HG02588 (cell line): ENCODE measurements at regions not wholly inside any gene's neighbourhood (a gene's known extent, or its start where the extent isn't known, plus 50 kb on each side); places are given as distances from the start of the nearest gene placed in this dataset.

Experiments used
- ATAC-seq: cut with Tn5 transposase; IDR thresholded peaks from one replicate; pipeline ENCODE4 v1.9.1; 2021; ENCODE audit warnings: mild to moderate bottlenecking, moderate library complexity; ENCODE audit not compliant: unreplicated experiment

DNA sequence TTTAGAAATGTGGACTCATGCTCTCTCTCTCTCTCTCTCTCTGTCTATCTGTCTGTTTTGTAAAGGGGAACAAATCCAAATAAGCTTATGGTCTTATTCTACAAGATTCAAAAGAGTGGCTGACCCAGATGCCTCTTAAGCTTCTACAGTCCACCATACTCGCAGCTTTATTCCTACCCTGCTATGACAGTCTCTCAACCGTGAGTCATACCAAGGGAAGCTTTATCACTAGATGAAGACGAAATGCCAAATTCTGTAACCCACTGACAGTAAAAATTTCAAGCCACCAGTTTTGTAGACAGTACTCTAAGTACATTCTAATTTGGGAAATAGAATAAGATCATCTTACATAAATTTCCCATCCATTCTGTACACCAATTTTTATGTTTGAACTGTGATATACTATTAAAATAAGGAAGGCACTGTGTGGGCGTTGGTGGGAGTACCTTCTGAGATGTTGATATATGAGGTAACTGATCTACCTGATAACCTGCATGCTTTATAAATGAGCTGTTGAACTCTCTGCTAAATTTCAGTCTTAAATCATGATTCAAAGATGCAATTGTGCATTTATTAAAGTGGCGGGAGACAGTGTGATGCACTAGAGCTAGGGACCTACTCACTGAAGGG lies 153.2 kb downstream of the KLF6 start:
- no peak for ATAC-seq

DNA sequence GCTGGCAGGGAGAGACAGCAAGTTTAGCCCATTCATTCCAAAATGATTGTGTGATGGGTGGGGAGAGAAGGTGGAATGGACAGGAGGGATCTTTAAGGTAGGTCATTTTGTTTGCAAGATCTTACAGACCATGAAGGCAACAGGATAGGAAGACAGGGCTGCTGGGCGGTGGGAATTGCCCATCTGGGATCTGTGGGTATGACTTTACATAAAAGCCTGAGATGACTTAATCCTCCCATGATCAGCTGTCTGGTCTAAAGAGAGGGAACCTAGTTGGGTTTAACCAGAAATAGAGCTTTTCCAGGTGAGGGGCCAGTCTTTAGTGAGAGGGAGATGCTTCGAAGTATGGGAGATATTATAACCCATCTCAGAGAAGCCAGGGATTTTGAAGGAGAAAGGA lies 153.7 kb downstream of the KLF6 start:
- ATAC-seq: no peak

DNA sequence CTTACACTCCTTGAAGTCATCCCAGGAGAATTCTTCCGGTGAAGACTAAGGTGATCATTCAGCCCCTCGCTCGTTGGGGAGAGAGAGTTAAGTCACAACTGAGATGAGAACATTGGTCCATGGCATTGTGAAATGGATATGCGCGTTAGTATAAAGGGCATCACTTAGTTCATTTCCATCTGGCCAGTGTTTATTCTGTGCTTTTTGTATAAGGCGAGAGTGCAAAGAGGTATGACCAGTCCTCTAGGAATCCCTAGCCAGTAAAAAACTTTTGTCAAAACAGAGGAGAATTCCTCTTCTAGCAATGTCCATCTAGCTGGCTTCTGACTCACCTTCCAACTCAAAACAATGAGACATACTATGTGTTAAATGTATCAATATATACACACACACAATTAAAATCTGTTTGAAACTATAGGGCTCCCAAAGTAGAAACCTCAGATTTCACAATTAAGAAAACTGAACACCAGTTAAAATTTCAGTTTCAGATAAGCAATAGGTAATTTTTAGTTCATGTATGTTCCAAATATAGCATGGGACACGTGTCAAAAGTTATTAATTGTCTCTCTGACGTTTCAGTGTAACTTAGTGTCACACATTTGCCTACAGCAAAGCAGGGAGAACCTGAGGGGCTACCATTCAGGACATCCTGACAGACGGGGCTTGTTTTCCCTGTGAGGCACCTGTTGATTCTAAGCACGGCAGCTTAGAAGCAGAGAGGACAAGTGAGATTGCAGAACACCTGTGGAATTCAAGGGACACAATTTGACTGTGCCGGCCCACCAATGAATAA lies 158.9 kb downstream of the KLF6 start:
- peak; percentile 58 for ATAC-seq

DNA sequence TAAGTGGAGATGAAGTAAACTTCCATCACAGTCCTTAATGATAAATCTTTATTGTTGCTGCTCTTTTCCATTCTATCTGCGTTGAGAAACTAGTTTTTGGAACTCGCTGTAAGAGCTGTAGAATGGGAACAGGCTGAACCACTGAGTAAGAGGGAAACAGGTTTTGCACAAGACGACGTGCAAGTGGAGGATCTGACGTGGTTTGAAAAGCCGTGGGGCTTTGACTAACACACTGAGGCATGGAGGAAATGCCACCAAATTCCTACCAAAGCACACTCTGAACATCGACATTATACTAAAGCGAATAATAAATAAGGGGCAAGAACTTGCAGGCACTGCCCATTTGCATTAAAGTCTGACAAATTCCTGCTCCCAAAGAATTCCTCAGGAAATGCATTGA lies 160.6 kb downstream of the KLF6 start:
- ATAC-seq: no peak

DNA sequence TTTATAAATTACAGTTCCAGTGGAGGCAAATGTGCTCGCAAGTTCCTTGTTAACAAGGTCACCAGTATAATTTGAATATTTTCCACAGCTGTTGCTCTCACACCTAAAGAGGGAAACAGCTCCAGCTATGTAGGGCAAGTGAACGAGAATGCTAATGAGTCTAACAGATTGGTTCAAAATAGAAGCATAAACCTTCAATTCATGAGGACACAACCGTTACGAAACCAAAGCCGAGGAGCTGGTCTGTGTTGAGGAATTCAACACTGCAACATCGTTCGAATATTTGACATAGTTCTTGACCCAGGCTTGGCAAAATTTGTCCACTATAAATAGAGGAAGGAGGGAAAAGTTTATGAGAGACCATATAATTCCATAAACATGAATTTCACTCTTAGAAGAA lies 161.3 kb downstream of the KLF6 start:
- ATAC-seq: peak; percentile 61

DNA sequence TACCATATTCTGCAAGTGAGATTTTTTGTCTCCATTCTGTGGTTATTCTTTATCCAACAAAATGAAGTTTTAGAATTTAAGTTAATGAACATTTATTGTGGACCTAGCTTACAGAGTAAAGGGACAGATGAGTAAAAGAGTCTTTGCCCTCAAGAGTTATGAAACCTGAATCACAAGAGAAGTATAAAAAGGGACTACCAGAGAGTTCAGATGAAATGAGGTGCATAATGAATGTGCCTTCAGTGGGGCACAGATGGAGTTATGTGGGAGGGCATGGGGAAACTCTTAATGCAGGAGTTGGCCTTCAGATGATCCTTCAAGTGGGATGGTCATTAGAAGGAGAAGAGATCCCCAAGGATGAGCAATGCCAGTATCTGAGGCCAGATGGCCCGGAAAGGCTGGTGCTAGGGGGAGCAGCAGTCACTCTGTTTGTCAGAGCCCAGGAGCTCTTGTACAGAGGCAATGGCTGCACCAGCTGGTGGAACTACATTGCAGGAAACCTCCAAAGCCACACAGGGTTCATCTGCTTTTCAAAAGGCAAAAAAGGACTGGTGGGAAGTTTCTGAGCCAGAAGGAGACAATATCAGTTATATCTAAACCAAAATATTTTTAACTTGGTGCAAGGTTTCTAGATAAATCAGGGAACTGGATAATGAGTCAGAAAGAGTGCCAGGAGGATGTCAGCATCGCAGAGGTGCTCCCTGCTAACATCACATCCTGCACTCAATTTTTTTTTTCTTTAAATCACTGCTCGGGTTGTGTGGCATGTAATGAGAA lies 162.0 kb downstream of the KLF6 start:
- ATAC-seq: peak; percentile 43

DNA sequence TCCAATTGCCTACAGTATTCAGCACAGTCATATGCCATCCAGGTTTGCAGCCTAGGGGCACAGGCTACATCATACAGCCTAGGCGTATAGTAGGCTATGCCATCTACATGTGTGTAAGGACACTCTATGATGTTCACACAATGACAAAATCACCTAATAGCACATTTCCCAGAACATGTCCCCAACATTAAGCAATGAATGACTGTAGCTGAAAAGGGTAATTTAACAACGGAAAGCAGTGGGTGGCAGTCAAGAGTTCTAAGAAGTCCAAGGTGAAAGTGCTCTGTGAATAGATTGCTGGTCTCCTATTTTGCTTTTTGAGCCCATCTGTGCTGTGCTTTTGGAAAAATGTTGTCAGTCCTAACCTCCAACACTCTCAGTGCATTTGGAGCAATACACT lies 162.6 kb downstream of the KLF6 start:
- ATAC-seq: no peak

DNA sequence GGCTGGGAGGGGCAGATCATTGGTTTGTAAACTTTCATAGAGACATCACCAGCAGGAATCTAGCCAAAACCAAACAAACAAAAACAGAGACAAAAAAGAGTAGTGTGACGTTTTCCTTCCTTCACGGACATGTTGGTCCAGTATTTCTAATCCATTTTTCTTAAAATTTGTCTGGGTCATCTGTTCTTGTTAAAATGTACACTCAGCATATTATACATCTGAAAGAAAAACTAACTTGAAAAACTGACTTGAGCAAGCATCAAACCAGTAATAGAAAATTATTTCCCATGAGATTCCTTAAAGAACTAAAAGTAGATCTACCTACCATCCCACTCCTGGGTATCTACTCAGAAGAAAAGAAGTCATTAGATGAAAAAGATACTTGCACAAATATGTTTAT lies 164.2 kb downstream of the KLF6 start:
- no peak for ATAC-seq

DNA sequence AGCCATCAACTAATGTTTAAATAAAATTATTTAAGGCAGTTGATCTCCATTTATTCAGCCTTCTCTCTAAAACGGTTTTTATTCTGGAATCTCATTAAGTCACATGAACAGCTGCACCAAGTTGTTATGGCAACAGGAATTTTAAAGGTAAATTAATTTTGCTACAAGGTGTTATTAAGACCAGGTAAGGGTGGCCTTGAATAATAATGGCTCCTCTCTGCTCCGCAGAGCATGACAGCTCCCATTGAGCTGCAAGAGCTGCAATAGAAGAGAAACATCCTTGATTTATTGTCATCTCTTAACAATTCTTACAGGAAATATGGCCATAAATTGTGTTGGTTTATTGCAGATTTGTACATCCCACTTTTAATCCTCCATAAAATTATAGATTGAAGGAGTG lies 165.8 kb downstream of the KLF6 start:
- no peak for ATAC-seq

DNA sequence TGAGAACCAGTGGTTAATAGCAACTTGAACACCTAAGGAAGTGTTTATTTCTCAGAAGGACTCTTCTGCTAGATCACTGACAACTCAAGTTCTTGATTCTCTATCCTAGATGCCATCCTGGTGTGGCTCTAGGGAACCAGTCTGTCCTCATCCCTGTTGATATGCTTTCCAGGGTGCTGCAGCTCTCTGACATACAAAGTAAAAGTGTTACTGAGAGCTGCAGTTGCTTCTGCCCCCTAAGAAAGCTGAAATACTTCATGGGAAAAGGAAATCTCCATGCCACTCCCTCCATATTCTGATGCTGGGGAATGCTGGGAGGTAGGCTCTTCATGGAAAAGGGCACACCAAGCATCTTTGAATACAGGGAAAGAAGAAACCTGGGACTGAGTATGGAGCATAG lies 168.1 kb downstream of the KLF6 start:
- ATAC-seq: no peak

DNA sequence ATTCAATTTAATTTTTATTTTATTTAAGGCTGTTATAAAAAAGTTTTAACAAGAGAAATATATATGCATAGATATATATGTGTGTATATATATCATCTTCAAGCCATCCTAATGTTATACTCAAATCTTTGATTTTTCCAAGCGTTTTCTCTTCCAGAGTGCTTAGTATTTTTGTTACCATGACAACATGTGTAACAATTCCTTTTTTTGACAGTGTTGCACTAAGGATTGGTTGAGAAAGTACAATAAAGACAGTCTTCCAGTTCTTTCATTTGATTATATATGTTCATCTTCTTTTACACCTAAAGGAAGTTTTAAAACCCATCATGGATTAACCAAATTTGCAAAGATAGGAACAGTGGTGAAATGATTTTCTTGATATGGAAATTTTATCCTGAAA lies 171.7 kb downstream of the KLF6 start:
- no peak for ATAC-seq

DNA sequence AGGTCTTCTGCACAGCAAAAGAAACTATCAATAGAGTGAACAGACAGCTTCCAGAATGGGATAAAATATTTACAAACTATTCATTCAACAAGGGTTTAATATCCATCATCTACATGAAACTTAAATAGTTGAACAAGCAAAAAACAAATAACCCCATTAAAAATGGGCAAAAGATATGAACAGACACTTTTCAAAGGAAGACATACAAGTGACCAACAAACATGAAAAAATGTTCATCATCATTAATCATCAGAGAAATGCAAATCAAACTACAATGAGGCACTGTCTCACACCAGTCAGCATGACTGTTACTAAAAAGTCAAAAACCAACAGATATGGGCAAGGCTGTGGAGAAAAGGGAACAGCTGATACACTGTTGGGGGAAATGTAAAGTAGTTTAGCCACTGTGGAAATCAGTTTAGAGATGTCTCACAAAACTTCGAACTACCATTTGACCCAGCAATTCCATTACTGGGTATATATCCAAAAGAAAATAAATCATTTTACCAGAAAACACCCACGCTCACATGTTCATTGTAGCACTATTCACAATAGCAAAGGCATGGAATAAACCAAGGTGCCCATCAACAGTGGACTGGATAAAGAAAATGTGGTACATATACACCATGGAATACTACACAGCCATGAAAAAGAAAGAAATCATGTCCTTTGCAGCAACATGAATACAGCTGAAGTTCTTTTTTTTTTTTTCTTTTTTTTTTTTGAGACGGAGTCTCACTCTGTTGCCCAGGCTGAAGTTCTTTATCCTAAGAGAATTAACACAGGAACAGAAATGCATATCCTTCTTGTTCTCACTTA lies 172.6 kb downstream of the KLF6 start:
- ATAC-seq: no peak

DNA sequence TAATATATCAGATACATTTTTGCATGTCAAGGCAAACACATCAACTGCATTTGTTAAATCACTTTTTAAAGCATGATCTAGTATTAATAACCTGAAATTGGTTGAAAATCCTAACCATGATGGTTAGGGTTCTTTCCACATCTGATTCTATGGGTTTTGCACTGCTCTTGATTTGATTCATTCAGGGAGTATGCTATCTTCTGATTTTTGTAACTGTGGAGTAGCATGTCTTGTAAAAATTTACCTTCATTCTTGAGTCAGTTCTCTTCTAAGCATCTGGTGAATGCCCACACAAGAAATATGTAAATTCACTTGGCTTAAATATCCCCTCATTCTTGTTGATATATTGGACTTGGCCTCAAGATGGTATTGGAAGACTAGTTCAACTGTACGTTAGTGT lies 178.7 kb downstream of the KLF6 start:
- no peak for ATAC-seq

DNA sequence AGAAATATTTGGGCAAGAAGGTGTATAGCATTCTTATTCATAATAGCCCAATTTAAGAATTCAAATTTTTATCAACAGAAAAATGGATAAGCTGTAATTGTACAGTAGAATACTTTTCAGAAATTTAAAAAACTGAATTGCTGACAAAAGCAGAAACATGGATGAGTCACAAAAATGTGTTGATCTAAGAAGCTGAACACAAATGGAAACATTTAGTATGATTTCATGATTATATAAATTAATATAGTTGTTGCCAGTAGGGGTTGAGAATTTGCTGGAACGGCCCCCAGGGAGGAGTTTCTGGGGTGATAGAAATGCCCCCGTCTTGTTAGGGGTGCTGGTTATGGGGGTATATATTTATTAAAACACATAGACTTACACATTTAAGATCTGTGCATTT lies 179.1 kb downstream of the KLF6 start:
- no peak for ATAC-seq

DNA sequence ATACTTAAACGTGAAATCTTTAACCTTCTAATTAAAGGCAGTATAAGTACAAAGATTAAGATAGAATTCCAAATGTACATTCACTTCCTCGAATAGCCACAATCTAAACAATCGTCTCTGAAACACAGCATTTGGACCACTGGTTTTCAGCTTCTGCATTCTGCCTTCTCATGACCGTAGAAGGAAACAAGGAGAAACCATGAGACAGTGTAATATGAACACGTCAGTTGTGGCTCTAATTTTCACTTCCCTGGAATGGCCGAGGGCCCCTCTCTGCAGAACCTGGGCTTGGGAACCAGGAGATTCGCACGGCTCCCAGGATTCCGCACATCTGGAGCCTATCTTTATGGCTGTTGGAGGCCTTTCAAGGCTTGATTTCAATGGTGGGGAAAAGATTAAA lies 189.3 kb downstream of the KLF6 start:
- ATAC-seq: no peak

DNA sequence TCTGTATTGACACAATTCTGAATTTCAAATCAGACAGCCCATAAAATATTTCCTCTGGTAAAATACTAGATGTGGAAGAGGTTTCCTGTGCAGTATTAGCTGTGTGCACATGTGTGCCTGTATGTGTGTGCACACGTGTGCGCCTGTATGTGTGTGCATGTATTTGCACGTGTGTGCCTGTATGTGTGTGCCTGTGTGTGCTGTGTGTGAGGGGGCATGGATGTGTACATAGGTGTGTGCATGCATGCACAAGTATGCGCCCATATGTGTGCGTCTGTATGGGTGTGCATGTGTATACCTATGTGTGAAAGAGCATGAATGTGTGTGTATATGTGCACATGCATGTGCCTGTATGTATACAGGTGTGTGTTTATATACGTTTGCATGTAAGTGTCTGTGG lies 191.4 kb downstream of the KLF6 start:
- no peak for ATAC-seq

DNA sequence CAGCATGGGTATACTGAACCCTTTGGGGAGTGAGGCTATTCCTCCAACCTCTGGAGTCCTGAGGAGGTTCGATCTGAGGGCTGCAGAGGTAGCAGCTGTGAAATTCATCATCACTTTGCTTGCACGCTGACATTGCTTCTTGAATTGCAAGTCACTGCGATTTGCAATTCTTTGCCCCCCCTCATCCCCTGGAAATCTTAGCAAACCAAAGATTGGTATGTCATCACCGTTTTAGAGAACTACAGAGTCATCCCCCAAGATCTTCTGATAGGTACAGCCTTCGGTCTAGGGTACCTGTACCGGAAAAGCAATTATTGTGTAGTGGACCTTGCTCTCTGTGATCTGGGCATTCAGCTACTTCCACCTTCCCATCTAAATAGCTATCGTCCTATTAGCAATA lies 192.6 kb downstream of the KLF6 start:
- no peak for ATAC-seq

DNA sequence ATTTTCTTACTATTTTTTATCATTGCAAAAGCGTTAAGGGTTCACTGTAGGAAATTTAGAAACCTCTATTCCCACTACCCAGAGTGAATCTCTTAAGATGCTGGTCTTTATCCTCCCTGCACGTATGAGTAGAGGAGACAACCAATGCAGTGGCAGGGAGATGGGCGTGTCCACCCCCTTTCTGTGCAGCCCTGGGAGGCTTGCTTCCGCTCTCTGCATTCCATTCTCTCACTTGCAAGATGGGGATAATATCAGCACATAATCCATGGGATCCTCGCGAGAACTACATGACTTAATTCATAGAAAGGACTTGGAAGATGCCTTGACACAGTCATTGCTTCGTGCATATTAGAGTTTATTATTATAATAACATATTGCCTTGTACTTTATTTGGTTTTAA lies 196.2 kb downstream of the KLF6 start:
- no peak for ATAC-seq

DNA sequence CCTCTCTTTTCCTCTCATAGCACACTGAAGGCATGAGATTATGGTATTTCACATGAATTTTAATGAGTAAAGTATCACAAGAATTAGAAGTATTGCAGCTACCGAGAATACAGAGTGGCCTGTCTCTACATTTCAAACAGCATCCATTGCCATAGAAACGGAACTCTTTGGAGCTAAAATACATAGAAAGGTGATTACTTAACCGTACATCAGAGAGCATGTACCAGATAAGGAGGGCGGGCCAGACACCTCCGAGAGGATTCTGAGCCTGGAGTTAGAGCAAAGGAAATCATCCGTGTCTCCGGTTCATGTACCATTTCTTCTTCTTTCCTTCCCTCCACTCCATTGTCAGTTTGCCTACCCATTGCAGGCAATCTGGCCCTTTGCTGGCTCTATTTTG lies 196.7 kb downstream of the KLF6 start:
- no peak for ATAC-seq

DNA sequence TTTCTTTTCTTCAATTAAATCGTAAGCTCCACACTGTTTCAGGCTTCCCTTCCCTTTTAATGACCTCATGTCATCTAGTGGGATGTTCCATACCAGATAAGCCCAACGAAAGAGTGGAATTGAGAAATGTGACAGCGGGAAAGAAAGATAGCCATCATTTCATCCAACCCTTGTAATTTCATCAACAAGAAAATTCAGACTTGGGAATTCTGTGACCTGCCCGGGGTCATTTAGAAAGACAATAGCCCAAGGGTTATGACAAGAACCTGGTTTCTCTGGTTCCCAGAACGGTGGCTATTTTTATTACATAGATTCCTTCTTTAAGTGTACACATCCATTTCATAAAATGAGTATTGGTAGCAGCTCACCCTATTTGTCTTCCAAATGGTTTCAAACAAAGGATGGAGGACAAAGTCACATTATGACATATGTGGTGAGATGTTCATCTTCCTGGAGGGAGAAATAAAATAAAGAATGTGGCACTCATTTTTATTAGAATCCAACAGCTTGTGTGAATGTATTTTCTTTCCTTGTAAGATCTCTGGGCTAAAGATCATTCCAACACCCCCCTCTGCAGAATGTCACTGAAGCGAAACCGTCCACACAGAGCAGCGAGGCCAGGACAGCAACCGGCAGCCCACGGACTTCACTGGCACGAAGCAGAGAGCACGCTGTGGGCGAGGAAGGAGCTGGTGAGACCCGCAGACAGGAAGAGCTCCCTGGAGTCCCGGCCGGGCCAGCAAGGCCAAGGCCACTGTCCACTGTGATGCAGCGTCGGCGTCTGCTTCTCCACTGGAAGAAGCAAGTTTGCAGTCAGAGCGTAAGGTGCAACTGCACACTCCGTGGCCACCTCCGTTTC lies 199.9 kb downstream of the KLF6 start:
- no peak for ATAC-seq
